ENCODE measurements at regions not wholly inside any gene's neighbourhood (a gene's known extent, or its start where the extent isn't known, plus 50 kb on each side); places are given as distances from the start of the nearest gene placed in this dataset.

GRCh38 chr12:115044073-115044472 lies 360.1 kb upstream of the TBX3 start:
- H3K4me1 ChIP-seq, result no peaks in the 10 kb centered on the region
- no peak for TF ChIP-seq CTCF (IDR thresholded peaks at IDR 0.05)
- no peak for TF ChIP-seq POLR2A (IDR thresholded peaks at IDR 0.05)
- no peaks in the 10 kb centered on the region for H3K36me3 ChIP-seq
- no peaks in the 10 kb centered on the region for H3K9me3 ChIP-seq
- H3K27ac ChIP-seq, result no peak overlapping the region
- no peak for DNase-seq
- no peaks in the 10 kb centered on the region for H3K27me3 ChIP-seq
- no peak overlapping the region for H3K4me3 ChIP-seq

GRCh38 chr12:115043079-115043478 lies 359.1 kb upstream of the TBX3 start:
- Histone ChIP-seq H3K27me3 (no peaks in the 10 kb centered on the region), H3K9me3 (no peaks in the 10 kb centered on the region), H3K36me3 (no peaks in the 10 kb centered on the region), H3K27ac (no peak overlapping the region), H3K4me1 (no peaks in the 10 kb centered on the region), H3K4me3 (no peak overlapping the region)
- TF ChIP-seq CTCF (IDR thresholded peaks at IDR 0.05) (no peak), POLR2A (IDR thresholded peaks at IDR 0.05) (no peak)
- no peak for DNase-seq

- Histone ChIP-seq H3K4me1 (no peaks in the 10 kb centered on the region), H3K27me3 (no peaks in the 10 kb centered on the region), H3K4me3 (no peak overlapping the region), H3K27ac (no peak overlapping the region), H3K36me3 (no peaks in the 10 kb centered on the region), H3K9me3 (no peaks in the 10 kb centered on the region)
- TF ChIP-seq CTCF (IDR thresholded peaks at IDR 0.05), result no peak
- DNase-seq, result no peak
Measured at GRCh38 chr12:115042341-115042740, 358.4 kb upstream of the TBX3 start.

GRCh38 chr12:115037830-115038229 lies 353.9 kb upstream of the TBX3 start:
- DNase-seq, result no peak
- Histone ChIP-seq H3K36me3 (no peaks in the 10 kb centered on the region), H3K27ac (no peak overlapping the region), H3K4me1 (no peaks in the 10 kb centered on the region), H3K27me3 (no peaks in the 10 kb centered on the region), H3K4me3 (no peak overlapping the region), H3K9me3 (no peaks in the 10 kb centered on the region)
- TF ChIP-seq POLR2A (IDR thresholded peaks at IDR 0.05) (no peak), CTCF (IDR thresholded peaks at IDR 0.05) (no peak)

- H3K36me3 ChIP-seq, result no peaks in the 10 kb centered on the region
- no peak for DNase-seq
Measured at GRCh38 chr12:115035535-115036107, 351.6 kb upstream of the TBX3 start.

More at GRCh38 chr12:115035535-115036107, 351.6 kb upstream of the TBX3 start:
- Histone ChIP-seq H3K4me3 (no peak overlapping the region), H3K27ac (no peak overlapping the region), H3K4me1 (no peaks in the 10 kb centered on the region), H3K9me3 (no peaks in the 10 kb centered on the region), H3K27me3 (no peaks in the 10 kb centered on the region)
- no peak for TF ChIP-seq CTCF (IDR thresholded peaks at IDR 0.05)
- TF ChIP-seq POLR2A (IDR thresholded peaks at IDR 0.05), result no peak

Measured in Peyer's patch (tissue), 4 donors.